HEK293 (cell line): ENCODE measurements at regions not wholly inside any gene's neighbourhood (a gene's known extent, or its start where the extent isn't known, plus 50 kb on each side); places are given as distances from the start of the nearest gene placed in this dataset.
A peak's percentile ranks its signal among the peaks of the same experiment; 100 is the strongest.

Experiments used
- CTCF ChIA-PET: fragments of 350-600 bp; formaldehyde crosslinking; extraction: SDS; loops from one replicate; lab custom pipeline; 2021; ENCODE audit warnings: antibody characterized with exemption; lab: Yijun Ruan, JAX
- POLR2A ChIA-PET: fragments of 300-600 bp; formaldehyde crosslinking; extraction: SDS; loops from one replicate; lab custom pipeline; 2020; ENCODE audit warnings: antibody characterized with exemption, inconsistent platforms; lab: Yijun Ruan, JAX
- H3K27ac ChIP-seq: fragments of 200-500 bp; sonication (Bioruptor generic); 2 replicates; pipeline ENCODE4 v1.5.1; 2014; ENCODE audit warnings: low read depth, low read length, control low read depth, inconsistent platforms; ENCODE audit errors: extremely low read depth
- H3K36me3 ChIP-seq, 2 experiments: fragments of 200-500 bp in 1 of 2; sonication (Bioruptor generic) in 1 of 2; 1 replicate in 1 of 2; 2 replicates in 1 of 2; pipeline ENCODE4 v1.5.1; 2014 to 2017; ENCODE audit warnings: inconsistent platforms in 2 of 2, low read length in 2 of 2; ENCODE audit not compliant: control insufficient read depth in 2 of 2, insufficient read depth in 1 of 2
- H3K4me1 ChIP-seq: fragments of 200-500 bp; sonication (Bioruptor generic); 2 replicates; pipeline ENCODE4 v1.5.1; 2014; ENCODE audit warnings: mild to moderate bottlenecking, low read length, inconsistent platforms; ENCODE audit not compliant: control insufficient read depth, insufficient read depth
- H3K4me3 ChIP-seq: 2 replicates; pipeline ENCODE4 v1.5.1; 2011; ENCODE audit warnings: low read depth, mild to moderate bottlenecking, control low read depth, low read length, moderate library complexity
- H3K9me3 ChIP-seq: fragments of 200-500 bp; sonication (Bioruptor generic); 2 replicates; pipeline ENCODE4 v1.5.1; 2014; ENCODE audit warnings: low read depth, low read length, inconsistent platforms; ENCODE audit not compliant: control insufficient read depth, insufficient read depth
- FEZF1 ChIP-seq: fragments of 450-650 bp; formaldehyde crosslinking; IDR thresholded peaks from 2 replicates; pipeline ENCODE4 v1.5.1; 2016; ENCODE audit warnings: missing biosample characterization, missing genetic modification characterization
- GLI4 ChIP-seq: fragments of 450-650 bp; formaldehyde crosslinking; IDR thresholded peaks from 2 replicates; pipeline ENCODE4 v1.5.1; 2016; ENCODE audit warnings: missing biosample characterization, missing genetic modification characterization
- SETDB1 ChIP-seq: IDR thresholded peaks from one replicate; pipeline ENCODE4 v1.6.1; 2017; ENCODE audit warnings: mild to moderate bottlenecking, low read length, moderate library complexity, mixed read lengths; ENCODE audit not compliant: insufficient read length
- TSHZ1 ChIP-seq: fragments of 450-650 bp; formaldehyde crosslinking; IDR thresholded peaks from 2 replicates; pipeline ENCODE4 v1.5.1; 2016; ENCODE audit warnings: missing biosample characterization, missing genetic modification characterization, borderline replicate concordance
- WT1 ChIP-seq: fragments of 450-650 bp; formaldehyde crosslinking; IDR thresholded peaks from 2 replicates; pipeline ENCODE4 v1.5.1; 2016; ENCODE audit warnings: missing biosample characterization, missing genetic modification characterization
- ZBTB7A ChIP-seq: fragments of 450-650 bp; formaldehyde crosslinking; IDR thresholded peaks from 2 replicates; pipeline ENCODE4 v1.5.1; 2016; ENCODE audit warnings: low read depth, missing biosample characterization, missing genetic modification characterization
- ZNF112 ChIP-seq: fragments of 450-650 bp; formaldehyde crosslinking; IDR thresholded peaks from 2 replicates; pipeline ENCODE4 v1.5.0; 2017; ENCODE audit warnings: missing biosample characterization, missing genetic modification characterization
- ZNF155 ChIP-seq: fragments of 450-650 bp; formaldehyde crosslinking; IDR thresholded peaks from 2 replicates; pipeline ENCODE4 v1.5.1; 2016; ENCODE audit warnings: missing biosample characterization, missing genetic modification characterization
- ZNF175 ChIP-seq: fragments of 450-650 bp; formaldehyde crosslinking; IDR thresholded peaks from 2 replicates; pipeline ENCODE4 v1.5.1; 2016; ENCODE audit warnings: missing biosample characterization, missing genetic modification characterization
- ZNF214 ChIP-seq: fragments of 450-650 bp; formaldehyde crosslinking; IDR thresholded peaks from 2 replicates; pipeline ENCODE4 v1.5.1; 2017; ENCODE audit warnings: missing biosample characterization, mild to moderate bottlenecking, missing genetic modification characterization, borderline replicate concordance
- ZNF221 ChIP-seq: fragments of 450-650 bp; formaldehyde crosslinking; IDR thresholded peaks from 2 replicates; pipeline ENCODE4 v1.5.1; 2017; ENCODE audit warnings: missing biosample characterization, missing genetic modification characterization, borderline replicate concordance
- ZNF248 ChIP-seq: fragments of 450-650 bp; formaldehyde crosslinking; IDR thresholded peaks from 2 replicates; pipeline ENCODE4 v1.5.1; 2017; ENCODE audit warnings: missing biosample characterization, missing genetic modification characterization
- ZNF324 ChIP-seq: fragments of 450-650 bp; formaldehyde crosslinking; IDR thresholded peaks from 2 replicates; pipeline ENCODE4 v1.5.1; 2016; ENCODE audit warnings: missing biosample characterization, missing genetic modification characterization
- ZNF341 ChIP-seq: fragments of 450-650 bp; formaldehyde crosslinking; IDR thresholded peaks from 2 replicates; pipeline ENCODE4; 2016; ENCODE audit warnings: low read depth, missing biosample characterization, missing genetic modification characterization
- ZNF366 ChIP-seq: fragments of 450-650 bp; formaldehyde crosslinking; conservative IDR thresholded peaks from 2 replicates; pipeline ENCODE4 v1.5.1; 2016; ENCODE audit warnings: missing biosample characterization, missing genetic modification characterization
- ZNF488 ChIP-seq: fragments of 450-650 bp; formaldehyde crosslinking; IDR thresholded peaks from 2 replicates; pipeline ENCODE4 v1.5.1; 2016; ENCODE audit warnings: missing biosample characterization, missing genetic modification characterization
- ZNF629 ChIP-seq: fragments of 450-650 bp; formaldehyde crosslinking; IDR thresholded peaks from 2 replicates; pipeline ENCODE4 v1.5.1; 2017; ENCODE audit warnings: missing biosample characterization, missing genetic modification characterization
- ZNF777 ChIP-seq: fragments of 450-650 bp; formaldehyde crosslinking; IDR thresholded peaks from 2 replicates; pipeline ENCODE4 v1.5.1; 2017; ENCODE audit warnings: missing biosample characterization, missing genetic modification characterization, borderline replicate concordance
- ZNF843 ChIP-seq: fragments of 450-650 bp; formaldehyde crosslinking; IDR thresholded peaks from 2 replicates; pipeline ENCODE4 v1.5.1; 2016; ENCODE audit warnings: missing biosample characterization, missing genetic modification characterization
- ZSCAN16 ChIP-seq: fragments of 450-650 bp; formaldehyde crosslinking; IDR thresholded peaks from 2 replicates; pipeline ENCODE4 v1.5.1; 2016; ENCODE audit warnings: missing biosample characterization, missing genetic modification characterization
- ZSCAN18 ChIP-seq: fragments of 450-650 bp; formaldehyde crosslinking; IDR thresholded peaks from 2 replicates; pipeline ENCODE4 v1.5.1; 2016; ENCODE audit warnings: missing biosample characterization, missing genetic modification characterization

GRCh38 chr10:16260388-16260787, 176.4 kb upstream of the PTER start:
- ChIA-PET CTCF (interaction anchor here (0.6 kb wide), 1 partner anchor 57 kb away, joined by 3 read pairs; no protein-coding TSS in a partner anchor), POLR2A (no interaction called here)
- H3K4me3 ChIP-seq = no peak overlapping the region
- H3K4me1 ChIP-seq = no peaks in the 10 kb centered on the region
- H3K27ac ChIP-seq = no peak overlapping the region
- no peaks in the 10 kb centered on the region for H3K36me3 ChIP-seq
- TF ChIP-seq ZNF112 (tag by site-specific recombination) (no peak), ZSCAN16 (tag by site-specific recombination) (no peak), FEZF1 (no peak), ZNF843 (no peak), WT1 (tag by site-specific recombination) (no peak), ZNF341 (tag by site-specific recombination) (no peak), ZNF366 (tag by site-specific recombination) (peak; percentile 90), ZNF777 (tag by site-specific recombination) (no peak)
- TF ChIP-seq, all 188 proteins: peak for 1
- no peaks in the 10 kb centered on the region for H3K9me3 ChIP-seq

GRCh38 chr10:16271571-16271970, 165.2 kb upstream of the PTER start:
- H3K27ac ChIP-seq = no peak overlapping the region
- H3K36me3 ChIP-seq = no peaks in the 10 kb centered on the region
- no peak for TF ChIP-seq TSHZ1 (tag by site-specific recombination)
- no peak for TF ChIP-seq ZNF324 (tag by site-specific recombination)
- no peak for TF ChIP-seq ZNF248
- TF ChIP-seq ZNF155 (tag by site-specific recombination) = no peak
- no peak for TF ChIP-seq GLI4
- no peak for TF ChIP-seq SETDB1
- no peak for TF ChIP-seq ZSCAN18 (tag by site-specific recombination)
- TF ChIP-seq ZNF629 (tag by site-specific recombination) = no peak
- no peak for TF ChIP-seq ZNF488 (tag by site-specific recombination)
- no peak for TF ChIP-seq ZNF214 (tag by site-specific recombination)
- TF ChIP-seq ZNF175 (tag by site-specific recombination) = no peak
- TF ChIP-seq ZNF366 (tag by site-specific recombination) = no peak
- no peak for TF ChIP-seq ZNF221 (tag by site-specific recombination)
- no peak for TF ChIP-seq ZBTB7A
- CTCF ChIA-PET = interaction anchor here (0.6 kb wide), 1 partner anchor 137 kb away, joined by 3 read pairs; no protein-coding TSS in a partner anchor
- H3K9me3 ChIP-seq = no peaks in the 10 kb centered on the region
- H3K4me1 ChIP-seq = no peaks in the 10 kb centered on the region
- POLR2A ChIA-PET = no interaction called here
- no peak overlapping the region for H3K4me3 ChIP-seq
